ENCODE measurements at regions not wholly inside any gene's neighbourhood (a gene's known extent, or its start where the extent isn't known, plus 50 kb on each side); places are given as distances from the start of the nearest gene placed in this dataset.

DNA sequence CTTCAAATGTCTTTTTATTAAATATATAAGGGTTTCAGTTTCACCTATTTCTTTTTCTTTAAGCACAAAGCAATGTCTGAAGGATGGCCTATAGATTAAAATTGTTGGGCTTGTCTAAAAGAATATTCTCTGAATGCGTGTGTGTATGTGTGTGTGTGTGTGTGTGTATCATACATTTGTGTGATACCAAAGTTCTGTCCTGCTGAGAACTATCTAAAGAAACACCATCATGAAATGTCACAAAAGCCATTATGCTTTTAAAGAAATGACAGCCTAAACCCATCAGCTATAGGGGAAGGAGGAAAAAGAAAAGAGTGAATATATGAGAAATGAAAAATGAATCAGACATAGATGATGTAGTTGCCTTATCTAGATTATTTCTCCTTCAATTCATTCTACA is 1501.5 kb upstream of the TENM3 start:
- no peak for TF ChIP-seq EZH2 (IDR thresholded peaks at IDR 0.05; ENCODE audit: insufficient read depth, low read length)
- TF ChIP-seq, protein P1, sequence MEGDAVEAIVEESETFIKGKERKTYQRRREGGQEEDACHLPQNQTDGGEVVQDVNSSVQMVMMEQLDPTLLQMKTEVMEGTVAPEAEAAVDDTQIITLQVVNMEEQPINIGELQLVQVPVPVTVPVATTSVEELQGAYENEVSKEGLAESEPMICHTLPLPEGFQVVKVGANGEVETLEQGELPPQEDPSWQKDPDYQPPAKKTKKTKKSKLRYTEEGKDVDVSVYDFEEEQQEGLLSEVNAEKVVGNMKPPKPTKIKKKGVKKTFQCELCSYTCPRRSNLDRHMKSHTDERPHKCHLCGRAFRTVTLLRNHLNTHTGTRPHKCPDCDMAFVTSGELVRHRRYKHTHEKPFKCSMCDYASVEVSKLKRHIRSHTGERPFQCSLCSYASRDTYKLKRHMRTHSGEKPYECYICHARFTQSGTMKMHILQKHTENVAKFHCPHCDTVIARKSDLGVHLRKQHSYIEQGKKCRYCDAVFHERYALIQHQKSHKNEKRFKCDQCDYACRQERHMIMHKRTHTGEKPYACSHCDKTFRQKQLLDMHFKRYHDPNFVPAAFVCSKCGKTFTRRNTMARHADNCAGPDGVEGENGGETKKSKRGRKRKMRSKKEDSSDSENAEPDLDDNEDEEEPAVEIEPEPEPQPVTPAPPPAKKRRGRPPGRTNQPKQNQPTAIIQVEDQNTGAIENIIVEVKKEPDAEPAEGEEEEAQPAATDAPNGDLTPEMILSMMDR (IDR thresholded peaks at IDR 0.05; ENCODE audit: insufficient read depth, low read depth, low read length): no peak
- DNase-seq (ENCODE audit: low read depth): no peak
- no peak overlapping the region for H3K9ac ChIP-seq (ENCODE audit: low read length)
- Mint-ChIP-seq H3K27ac (ENCODE audit: unreplicated experiment) (no peak overlapping the region), H3K4me1 (ENCODE audit: low read depth, unreplicated experiment) (no peaks in the 10 kb centered on the region), H3K9me3 (ENCODE audit: unreplicated experiment) (no peaks in the 10 kb centered on the region), H3K4me3 (ENCODE audit: unreplicated experiment) (no peak overlapping the region), H3K27me3 (ENCODE audit: low read depth, unreplicated experiment) (no peaks in the 10 kb centered on the region), H3K36me3 (ENCODE audit: low read depth, unreplicated experiment) (no peaks in the 10 kb centered on the region)
- H3K9me3 ChIP-seq (ENCODE audit: insufficient read depth, low read depth, low read length): no peaks in the 10 kb centered on the region
- no peaks in the 10 kb centered on the region for H3K27me3 ChIP-seq (ENCODE audit: insufficient read depth, low read length)
- no peak overlapping the region for H2AFZ ChIP-seq (ENCODE audit: low read depth, low read length)
- H3K4me2 ChIP-seq (ENCODE audit: low read length): no peak overlapping the region
- no peak for FAIRE-seq
- no peaks in the 10 kb centered on the region for H3K4me1 ChIP-seq (ENCODE audit: insufficient read depth, low read length)
- H4K20me1 ChIP-seq (ENCODE audit: insufficient read depth, low read length): no peaks in the 10 kb centered on the region
- H3K79me2 ChIP-seq (ENCODE audit: insufficient read depth, low read length): no peaks in the 10 kb centered on the region
- no peaks in the 10 kb centered on the region for H3K36me3 ChIP-seq (ENCODE audit: insufficient read depth, low read length)
- H3K27ac ChIP-seq (ENCODE audit: low read depth, low read length): no peak overlapping the region
- H3K4me3 ChIP-seq (ENCODE audit: insufficient read depth, low read depth, low read length): no peak overlapping the region

DNA sequence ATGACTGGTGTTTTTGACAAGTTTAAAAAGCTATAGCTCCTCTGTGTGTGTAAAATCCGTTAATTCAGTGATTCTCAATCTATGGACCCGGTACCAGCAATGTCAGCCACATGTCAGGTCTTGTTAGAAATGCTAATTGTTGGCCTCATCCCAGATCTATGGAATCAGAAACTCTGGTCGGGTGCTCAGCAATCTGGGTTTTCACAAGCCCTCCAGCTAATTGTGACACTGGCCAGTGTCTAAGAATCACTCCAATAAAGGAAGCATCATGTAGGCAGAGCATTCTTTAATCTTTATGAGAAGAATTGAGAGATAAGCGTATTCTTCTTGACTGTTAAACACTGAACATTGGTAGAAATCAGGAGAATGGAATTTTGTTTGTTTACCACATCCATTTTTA is 1498.2 kb upstream of the TENM3 start:
- Histone ChIP-seq H3K9ac (ENCODE audit: low read length) (no peak overlapping the region), H2AFZ (ENCODE audit: low read depth, low read length) (no peak overlapping the region), H3K27ac (ENCODE audit: low read depth, low read length) (no peak overlapping the region), H3K27me3 (ENCODE audit: insufficient read depth, low read length) (no peaks in the 10 kb centered on the region), H3K9me3 (ENCODE audit: insufficient read depth, low read depth, low read length) (no peaks in the 10 kb centered on the region), H3K4me3 (ENCODE audit: insufficient read depth, low read depth, low read length) (no peak overlapping the region), H3K79me2 (ENCODE audit: insufficient read depth, low read length) (no peaks in the 10 kb centered on the region), H3K4me1 (ENCODE audit: insufficient read depth, low read length) (no peaks in the 10 kb centered on the region), H4K20me1 (ENCODE audit: insufficient read depth, low read length) (no peaks in the 10 kb centered on the region), H3K36me3 (ENCODE audit: insufficient read depth, low read length) (no peaks in the 10 kb centered on the region), H3K4me2 (ENCODE audit: low read length) (no peak overlapping the region)
- Mint-ChIP-seq H3K9me3 (ENCODE audit: unreplicated experiment) (no peaks in the 10 kb centered on the region), H3K36me3 (ENCODE audit: low read depth, unreplicated experiment) (no peaks in the 10 kb centered on the region), H3K27me3 (ENCODE audit: low read depth, unreplicated experiment) (no peaks in the 10 kb centered on the region), H3K4me3 (ENCODE audit: unreplicated experiment) (no peak overlapping the region), H3K4me1 (ENCODE audit: low read depth, unreplicated experiment) (no peaks in the 10 kb centered on the region), H3K27ac (ENCODE audit: unreplicated experiment) (no peak overlapping the region)
- no peak for FAIRE-seq
- TF ChIP-seq, protein P1 (IDR thresholded peaks at IDR 0.05; ENCODE audit: insufficient read depth, low read depth, low read length): no peak
- no peak for TF ChIP-seq EZH2 (IDR thresholded peaks at IDR 0.05; ENCODE audit: insufficient read depth, low read length)
- no peak for DNase-seq (ENCODE audit: low read depth)

DNA sequence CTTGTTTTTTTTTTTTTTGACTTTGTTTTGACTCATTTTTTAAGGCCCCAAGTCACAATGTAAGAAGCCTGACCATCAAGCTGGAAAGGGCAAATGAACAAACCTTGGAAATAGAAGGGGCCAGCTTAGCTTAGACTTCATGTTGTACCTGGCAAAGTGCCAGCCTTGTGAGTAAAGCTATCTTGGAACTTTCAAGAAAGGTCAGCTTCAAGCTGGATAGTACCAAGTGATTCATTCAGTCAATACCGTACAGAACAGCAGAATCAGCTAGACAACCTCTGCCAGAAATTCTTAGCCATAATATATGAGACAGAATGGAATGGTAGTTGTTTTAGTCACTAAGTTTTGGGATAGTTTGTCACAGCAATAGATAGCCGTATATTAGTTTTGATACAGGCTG is 1492.2 kb upstream of the TENM3 start:
- peaks cover 4% of the 10 kb centered on the region for H3K9me3 ChIP-seq (ENCODE audit: insufficient read depth, low read depth, low read length)
- no peaks in the 10 kb centered on the region for H4K20me1 ChIP-seq (ENCODE audit: insufficient read depth, low read length)
- no peak overlapping the region for H3K27ac ChIP-seq (ENCODE audit: low read depth, low read length)
- TF ChIP-seq EZH2 (IDR thresholded peaks at IDR 0.05; ENCODE audit: insufficient read depth, low read length): no peak
- TF ChIP-seq, protein P1 (IDR thresholded peaks at IDR 0.05; ENCODE audit: insufficient read depth, low read depth, low read length): no peak
- no peak overlapping the region for H3K4me3 Mint-ChIP-seq (ENCODE audit: unreplicated experiment)
- no peak overlapping the region for H3K9ac ChIP-seq (ENCODE audit: low read length)
- H3K4me1 Mint-ChIP-seq (ENCODE audit: low read depth, unreplicated experiment): peaks cover 3% of the 10 kb centered on the region
- no peaks in the 10 kb centered on the region for H3K36me3 ChIP-seq (ENCODE audit: insufficient read depth, low read length)
- H2AFZ ChIP-seq (ENCODE audit: low read depth, low read length): no peak overlapping the region
- FAIRE-seq: no peak
- no peak overlapping the region for H3K4me3 ChIP-seq (ENCODE audit: insufficient read depth, low read depth, low read length)
- H3K79me2 ChIP-seq (ENCODE audit: insufficient read depth, low read length): no peaks in the 10 kb centered on the region
- peak; percentile 89 for DNase-seq (ENCODE audit: low read depth)
- peak overlapping the region; percentile 13 for H3K4me2 ChIP-seq (ENCODE audit: low read length)
- no peaks in the 10 kb centered on the region for H3K27me3 Mint-ChIP-seq (ENCODE audit: low read depth, unreplicated experiment)
- peaks cover 2% of the 10 kb centered on the region for H3K36me3 Mint-ChIP-seq (ENCODE audit: low read depth, unreplicated experiment)
- H3K9me3 Mint-ChIP-seq (ENCODE audit: unreplicated experiment): peaks cover 7% of the 10 kb centered on the region
- H3K27me3 ChIP-seq (ENCODE audit: insufficient read depth, low read length): no peaks in the 10 kb centered on the region
- H3K4me1 ChIP-seq (ENCODE audit: insufficient read depth, low read length): no peaks in the 10 kb centered on the region
- H3K27ac Mint-ChIP-seq (ENCODE audit: unreplicated experiment): no peak overlapping the region
